Right cardiac atrium (tissue), 5 donors: ENCODE measurements at regions not wholly inside any gene's neighbourhood (a gene's known extent, or its start where the extent isn't known, plus 50 kb on each side); places are given as distances from the start of the nearest gene placed in this dataset.

Experiments used
- ATAC-seq, 2 donors: fragments of 200-7000 bp; cut with Tn5 transposase; one replicate each; pipeline versions ENCODE4 v1.8.0 to v1.9.1; 2020; ENCODE audit warnings: moderate library complexity in 2 of 2, mild to moderate bottlenecking in 1 of 2
- DNase-seq, 3 donors: peaks; one replicate each; pipeline ENCODE4 v3.0.0-alpha.2; 2020
- H3K27ac ChIP-seq: one replicate; pipeline ENCODE4 v1.5.1; 2013; ENCODE audit warnings: mild to moderate bottlenecking, low read length, control low read depth, moderate library complexity
- H3K27me3 ChIP-seq: one replicate; pipeline ENCODE4 v1.6.1; 2013; ENCODE audit not compliant: control insufficient read depth, insufficient read depth
- H3K4me1 ChIP-seq: one replicate; pipeline ENCODE4 v1.6.1; 2013; ENCODE audit warnings: low read length; ENCODE audit not compliant: control insufficient read depth, insufficient read depth
- H3K4me3 ChIP-seq: one replicate; pipeline ENCODE4 v1.5.1; 2013; ENCODE audit warnings: low read length, control low read depth
- H3K9me3 ChIP-seq: one replicate; pipeline ENCODE4 v1.6.1; 2013; ENCODE audit warnings: low read length; ENCODE audit not compliant: control insufficient read depth
- WGBS: extraction: QIAGEN DNeasy Blood & Tissue Kit; methylation state at CpG from one replicate; pipeline ENCODE4 v1.1.7; 2013; 5-methylcytosine and 5-hydroxymethylcytosine counted together
- intact Hi-C, 4 donors: fragments of 100-400 bp; cut with DNase I; formaldehyde crosslinking; loops; one replicate each; pipeline versions ENCODE4 v1.11.0 to v1.14.0; 2022 to 2023
- donor health status: healthy with polysubstance abuse.
- donor health status: DM: no; HTN: yes; CAD: no.
- donor health status: DM: no; HTN: no; CAD: no.
- donor health status: DM: no; HTN: yes; CAD: no; lungs with severe emphysema.
- donor health status: DM: yes; HTN: yes; CAD: no.

- ATAC-seq (no peak), DNase-seq (no peak)
- Histone ChIP-seq H3K27me3 (no peaks in the 10 kb centered on the region), H3K9me3 (no peaks in the 10 kb centered on the region), H3K4me1 (peaks cover 3% of the 10 kb centered on the region), H3K27ac (no peak overlapping the region), H3K4me3 (no peak overlapping the region)
- intact Hi-C loops: no loop called here
- 87% methylated on average over 2 of the region's 2 CpGs for WGBS
Measured at GRCh38 chr2:160550048-160550447, 56.4 kb upstream of the RBMS1 start.

DNA sequence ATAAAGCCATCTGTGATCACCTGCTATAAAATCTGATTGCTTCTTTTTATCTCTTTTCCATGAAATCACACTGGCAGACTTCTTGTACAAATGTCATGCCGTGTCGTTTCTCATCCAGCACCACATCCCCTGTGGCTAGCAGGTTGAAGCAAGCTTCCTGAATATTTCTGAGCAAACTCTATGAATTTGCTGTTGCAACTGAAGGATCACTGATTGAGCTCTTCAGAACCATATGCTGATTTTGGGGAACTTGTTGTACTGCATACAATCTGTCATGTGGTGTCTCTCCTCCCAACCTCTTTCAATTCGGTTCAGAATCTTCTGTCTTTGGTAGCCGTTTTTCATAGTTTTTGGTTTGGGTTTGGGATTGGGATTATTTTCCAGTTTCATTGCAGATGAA lies 57.7 kb upstream of the RBMS1 start:
- no peak for DNase-seq
- 31% methylated on average over 4 of the region's 4 CpGs for WGBS

GRCh38 chr2:160555420-160556071 lies 61.9 kb upstream of the RBMS1 start:
- 98% methylated on average over 6 of the region's 6 CpGs for WGBS
- H3K4me1 ChIP-seq: peaks cover 3% of the 10 kb centered on the region

More for the DNA sequence above, 57.7 kb upstream of the RBMS1 start:
- Histone ChIP-seq H3K4me3 (no peak overlapping the region), H3K27ac (no peak overlapping the region), H3K27me3 (no peaks in the 10 kb centered on the region), H3K9me3 (no peaks in the 10 kb centered on the region), H3K4me1 (peaks cover 3% of the 10 kb centered on the region)
- ATAC-seq: peak in 1 of 2 donors; percentile 20
- intact Hi-C loops: no loop called here

GRCh38 chr2:160557903-160558302 lies 64.3 kb upstream of the RBMS1 start:
- intact Hi-C loops: no loop called here
- Histone ChIP-seq H3K4me1 (peaks cover 3% of the 10 kb centered on the region), H3K4me3 (no peak overlapping the region), H3K27ac (no peak overlapping the region), H3K27me3 (no peaks in the 10 kb centered on the region), H3K9me3 (no peaks in the 10 kb centered on the region)
- DNase-seq: no peak
- no peak for ATAC-seq
- 95% methylated on average over 3 of the region's 3 CpGs for WGBS

More at GRCh38 chr2:160555420-160556071, 61.9 kb upstream of the RBMS1 start:
- no peaks in the 10 kb centered on the region for H3K27me3 ChIP-seq
- H3K27ac ChIP-seq: no peak overlapping the region
- DNase-seq (no peak), ATAC-seq (no peak)
- intact Hi-C loops: no loop called here
- H3K9me3 ChIP-seq: no peaks in the 10 kb centered on the region
- H3K4me3 ChIP-seq: no peak overlapping the region

- no peak overlapping the region for H3K27ac ChIP-seq
Measured at GRCh38 chr2:160558531-160558930, 64.9 kb upstream of the RBMS1 start.

DNA sequence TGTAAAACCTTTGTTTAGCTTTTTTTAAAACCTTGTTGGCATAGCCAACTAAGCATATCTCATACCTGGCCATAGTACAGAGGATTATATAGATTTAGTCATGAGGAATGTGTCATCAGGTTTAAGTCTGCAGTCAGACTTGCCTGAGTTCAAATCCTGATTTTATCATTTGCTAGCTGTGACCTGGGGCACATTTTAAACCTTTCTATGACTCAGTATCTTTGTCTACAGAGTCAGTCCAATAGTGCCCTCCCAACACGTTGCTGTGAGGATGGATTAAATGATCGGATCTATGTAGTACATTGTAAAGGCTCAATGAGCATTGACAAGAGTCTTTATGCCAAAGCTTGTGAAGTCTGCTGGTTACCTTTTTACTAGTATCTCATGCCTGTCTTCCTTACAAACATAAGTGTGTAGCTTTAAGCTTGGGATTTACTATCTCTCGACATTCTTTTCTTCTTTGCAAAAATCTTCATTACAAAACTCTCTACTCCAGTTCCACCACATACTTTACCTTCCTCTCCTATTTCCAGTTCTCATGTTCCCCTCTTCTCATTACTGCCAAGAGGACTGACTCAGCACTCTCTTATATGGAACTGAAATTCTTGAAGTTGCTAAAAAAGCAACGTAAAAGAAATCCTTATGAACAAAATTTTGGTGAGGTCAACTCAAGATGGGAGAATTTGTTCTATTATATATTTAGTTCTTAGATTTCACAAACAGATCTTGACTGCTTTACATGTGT lies 68.1 kb upstream of the RBMS1 start:
- H3K4me1 ChIP-seq: no peaks in the 10 kb centered on the region
- DNase-seq (no peak), ATAC-seq (no peak)
- WGBS: 60% methylated on average over 4 of the region's 4 CpGs
- intact Hi-C loops: loop anchor here in 1 of 4 donors (10.0 kb wide), 1 partner anchor 67 kb away; the partner anchor contains the start of gene RBMS1
- H3K27ac ChIP-seq: no peak overlapping the region
- no peak overlapping the region for H3K4me3 ChIP-seq
- no peaks in the 10 kb centered on the region for H3K9me3 ChIP-seq
- no peaks in the 10 kb centered on the region for H3K27me3 ChIP-seq

More at GRCh38 chr2:160558531-160558930, 64.9 kb upstream of the RBMS1 start:
- Histone ChIP-seq H3K4me3 (no peak overlapping the region), H3K27me3 (no peaks in the 10 kb centered on the region), H3K4me1 (no peaks in the 10 kb centered on the region), H3K9me3 (no peaks in the 10 kb centered on the region)
- ATAC-seq (no peak), DNase-seq (no peak)
- 89% methylated on average over 5 of the region's 5 CpGs for WGBS
- intact Hi-C loops: no loop called here

- ATAC-seq: no peak
- H3K27me3 ChIP-seq: no peaks in the 10 kb centered on the region
- DNase-seq: no peak
- intact Hi-C loops: loop anchor here in 1 of 4 donors (10.0 kb wide), 1 partner anchor 68 kb away; the partner anchor contains the start of gene RBMS1
- no peak overlapping the region for H3K27ac ChIP-seq
- H3K9me3 ChIP-seq: no peaks in the 10 kb centered on the region
- 95% methylated on average over 2 of the region's 2 CpGs for WGBS
- H3K4me3 ChIP-seq: no peak overlapping the region
- H3K4me1 ChIP-seq: no peaks in the 10 kb centered on the region
Measured at GRCh38 chr2:160562730-160563129, 69.1 kb upstream of the RBMS1 start.

DNA sequence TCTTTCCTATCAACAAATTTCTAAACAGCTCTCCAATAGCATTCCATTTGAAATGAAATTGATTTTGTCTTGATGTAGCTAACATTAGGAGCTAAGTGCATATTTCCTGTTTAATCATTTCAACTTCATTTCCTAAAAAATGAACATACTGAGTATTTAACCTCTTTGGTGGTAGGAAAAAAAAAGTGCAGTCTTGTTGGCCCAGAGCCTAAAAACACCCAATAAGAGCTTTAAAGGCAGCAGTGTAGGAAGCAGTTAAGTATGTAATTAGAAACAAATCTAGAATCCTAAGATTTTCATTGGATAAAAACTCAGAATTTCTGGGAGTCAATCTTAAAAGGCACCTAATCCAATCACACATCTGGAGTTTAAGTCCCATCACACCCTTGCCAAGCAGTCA lies 71.0 kb upstream of the RBMS1 start:
- Histone ChIP-seq H3K9me3 (no peaks in the 10 kb centered on the region), H3K27me3 (no peaks in the 10 kb centered on the region), H3K27ac (no peak overlapping the region), H3K4me3 (no peak overlapping the region), H3K4me1 (no peaks in the 10 kb centered on the region)
- intact Hi-C loops: loop anchor here in 1 of 4 donors (10.0 kb wide), 1 partner anchor 70 kb away; the partner anchor contains the start of gene RBMS1
- no peak for DNase-seq
- ATAC-seq: no peak

DNA sequence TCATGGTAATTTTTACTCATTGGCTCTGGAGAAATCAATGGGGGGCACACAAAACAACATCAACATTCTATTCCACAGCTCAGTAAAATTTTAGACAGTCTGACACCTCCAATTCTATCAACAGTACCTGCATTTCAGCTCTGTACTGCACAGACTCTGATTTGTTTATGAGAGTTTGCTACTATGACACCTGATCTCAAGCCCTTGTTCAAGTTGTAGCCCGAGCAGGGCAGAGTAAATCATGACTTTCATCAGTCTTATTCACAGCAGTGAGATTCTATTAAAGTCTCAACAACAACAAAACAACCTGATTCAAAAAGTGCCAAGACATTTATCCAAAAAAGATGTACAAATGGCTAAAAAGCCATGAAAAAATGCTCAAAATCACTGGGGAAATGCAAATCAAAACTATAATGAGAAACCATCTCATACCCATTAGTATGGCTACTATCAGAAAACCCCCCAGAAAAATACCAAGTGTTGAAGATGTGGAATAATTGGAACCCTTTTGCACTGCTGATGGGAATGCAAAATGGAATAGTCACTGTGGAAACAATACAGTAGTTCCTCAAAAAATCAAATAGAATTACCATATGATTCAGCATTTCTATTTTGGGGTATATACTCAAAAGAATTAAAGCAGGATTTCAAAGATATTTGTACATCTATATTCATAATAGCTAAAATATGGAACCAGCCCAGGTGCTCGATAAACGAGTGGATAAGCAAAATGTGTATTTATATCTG lies 71.7 kb upstream of the RBMS1 start:
- ATAC-seq (no peak), DNase-seq (no peak)
- WGBS: 84% methylated on average over 3 of the region's 3 CpGs
- Histone ChIP-seq H3K9me3 (no peaks in the 10 kb centered on the region), H3K27me3 (no peaks in the 10 kb centered on the region), H3K27ac (no peak overlapping the region), H3K4me1 (no peaks in the 10 kb centered on the region), H3K4me3 (no peak overlapping the region)
- intact Hi-C loops: loop anchor here in 1 of 4 donors (10.0 kb wide), 1 partner anchor 70 kb away; the partner anchor contains the start of gene RBMS1

- ATAC-seq (peak; percentile 39 to 54), DNase-seq (no peak)
- intact Hi-C loops: loop anchor here in 1 of 4 donors (10.0 kb wide), 1 partner anchor 72 kb away; the partner anchor contains the start of gene RBMS1
- no peaks in the 10 kb centered on the region for H3K9me3 ChIP-seq
- no peaks in the 10 kb centered on the region for H3K4me1 ChIP-seq
- no peak overlapping the region for H3K27ac ChIP-seq
- no peak overlapping the region for H3K4me3 ChIP-seq
- no peaks in the 10 kb centered on the region for H3K27me3 ChIP-seq
Measured at GRCh38 chr2:160566717-160567116, 73.1 kb upstream of the RBMS1 start.

DNA sequence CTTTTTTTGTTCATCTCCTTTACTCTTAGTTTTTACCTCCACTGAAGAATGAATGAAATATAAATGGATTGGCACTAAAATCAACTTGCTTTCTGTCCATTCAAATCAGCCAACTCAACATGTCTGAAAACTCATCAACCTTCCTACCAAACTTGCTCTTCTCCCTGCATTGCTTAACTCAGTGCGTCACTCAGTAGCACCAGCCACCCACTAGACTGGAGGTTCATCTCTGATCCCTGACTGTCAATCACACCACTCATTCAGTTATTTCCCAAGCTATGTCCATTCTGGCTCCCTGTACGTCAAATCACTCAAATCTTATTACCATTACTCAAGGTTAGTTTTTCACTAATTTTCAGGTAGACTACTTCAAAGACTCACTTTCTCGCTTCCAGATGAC lies 75.2 kb upstream of the RBMS1 start:
- no peaks in the 10 kb centered on the region for H3K4me1 ChIP-seq

More for the DNA sequence above, 75.2 kb upstream of the RBMS1 start:
- Histone ChIP-seq H3K27me3 (no peaks in the 10 kb centered on the region), H3K9me3 (no peaks in the 10 kb centered on the region), H3K27ac (no peak overlapping the region), H3K4me3 (no peak overlapping the region)
- no peak for DNase-seq
- ATAC-seq: no peak
- 96% methylated on average over 3 of the region's 3 CpGs for WGBS
- intact Hi-C loops: loop anchor here in 1 of 4 donors (10.0 kb wide), 1 partner anchor 74 kb away; the partner anchor contains the start of gene RBMS1
